B cell (primary cell): ENCODE measurements at regions not wholly inside any gene's neighbourhood (a gene's known extent, or its start where the extent isn't known, plus 50 kb on each side); places are given as distances from the start of the nearest gene placed in this dataset.

Source experiments
- ATAC-seq: fragments of 200-7000 bp; cut with Tn5 transposase; one replicate; pipeline ENCODE4 v1.10.0; 2021; ENCODE audit warnings: low read depth, mild to moderate bottlenecking, moderate number of reproducible peaks, moderate library complexity
- CTCF ChIA-PET: fragments of 350-600 bp; sonication (Branson Sonifier 250); formaldehyde crosslinking; loops from one replicate; lab custom pipeline; 2021; ENCODE audit warnings: antibody characterized with exemption, inconsistent platforms; lab: Charles Lee
- POLR2A ChIA-PET: fragments of 350-600 bp; sonication (Branson Sonifier 250); formaldehyde crosslinking; loops from one replicate; lab custom pipeline; 2021; ENCODE audit warnings: antibody characterized with exemption; lab: Charles Lee
- DNase-seq: peaks from one replicate; pipeline ENCODE4 v3.0.0; 2013
- H2AFZ ChIP-seq: 2 replicates; pipeline ENCODE4 v1.6.1; 2012; ENCODE audit warnings: mild to moderate bottlenecking, low read depth, low read length; ENCODE audit not compliant: insufficient read depth, poor library complexity, severe bottlenecking
- H3K27ac ChIP-seq, 2 donors: 1 replicate in 1 of 2; 2 replicates in 1 of 2; pipeline ENCODE4 v1.5.1; 2012 to 2013; ENCODE audit warnings: low read length in 2 of 2, mild to moderate bottlenecking in 2 of 2, moderate library complexity in 1 of 2
- H3K27me3 ChIP-seq, 4 experiments: fragments of 200-600 bp in 1 of 4; sonication (generic) in 1 of 4; replicated peaks in 1 of 4; 1 replicate in 2 of 4; 2 replicates in 2 of 4; pipeline versions ENCODE4 v1.6.1 to v1.7.0; 2013 to 2016; ENCODE audit warnings: low read length in 3 of 4, mild to moderate bottlenecking in 2 of 4, mixed read lengths in 1 of 4, moderate library complexity in 1 of 4; ENCODE audit not compliant: insufficient read depth in 4 of 4, control insufficient read depth in 3 of 4; ENCODE audit errors: control extremely low read depth in 1 of 4
- H3K36me3 ChIP-seq, 2 experiments: replicated peaks in 1 of 2; 1 replicate in 1 of 2; 2 replicates in 1 of 2; pipeline versions ENCODE4 v1.6.1 to v1.7.1; 2013; ENCODE audit warnings: low read length in 1 of 2; ENCODE audit not compliant: insufficient read depth in 2 of 2, control insufficient read depth in 1 of 2; ENCODE audit errors: control extremely low read depth in 1 of 2, extremely low read depth in 1 of 2
- H3K4me1 ChIP-seq, 2 donors: fragments of 200-600 bp in 1 of 2; sonication (generic) in 1 of 2; 1 replicate in 1 of 2; 2 replicates in 1 of 2; pipeline versions ENCODE4 v1.5.1 to v1.6.1; 2013 to 2017; ENCODE audit warnings: low read length in 2 of 2; ENCODE audit not compliant: control insufficient read depth in 2 of 2, insufficient read depth in 2 of 2
- H3K4me2 ChIP-seq: replicated peaks from 2 replicates; pipeline ENCODE3; 2012; ENCODE audit warnings: mild to moderate bottlenecking, low read depth, low read length; ENCODE audit not compliant: poor library complexity, severe bottlenecking
- H3K4me3 ChIP-seq, 5 experiments: fragments of 200-600 bp in 1 of 5; sonication (generic) in 1 of 5; 1 replicate in 3 of 5; 2 replicates in 2 of 5; pipeline versions ENCODE4 v1.5.1 to v1.7.0; 2011 to 2016; ENCODE audit warnings: low read length in 4 of 5, mild to moderate bottlenecking in 4 of 5, low read depth in 2 of 5, control low read depth in 1 of 5, moderate library complexity in 1 of 5; ENCODE audit not compliant: insufficient read depth in 1 of 5; ENCODE audit errors: control extremely low read depth in 1 of 5, extremely low read depth in 1 of 5
- H3K79me2 ChIP-seq: fragments of 200-600 bp; sonication (generic); one replicate; pipeline ENCODE4 v1.6.0; 2016; ENCODE audit warnings: low read length; ENCODE audit not compliant: control insufficient read depth, insufficient read depth
- H3K9ac ChIP-seq: fragments of 200-600 bp; sonication (generic); 2 replicates; pipeline ENCODE4 v1.6.1; 2017; ENCODE audit warnings: mild to moderate bottlenecking, low read length, moderate library complexity
- H3K9me3 ChIP-seq, 3 donors: one replicate each; pipeline versions ENCODE4 v1.6.1 to v1.7.1; 2013; ENCODE audit warnings: low read length in 2 of 3; ENCODE audit not compliant: control insufficient read depth in 2 of 3, insufficient read depth in 1 of 3; ENCODE audit errors: control extremely low read depth in 1 of 3
- H4K20me1 ChIP-seq: 2 replicates; pipeline ENCODE4 v1.6.0; 2012; ENCODE audit warnings: mild to moderate bottlenecking, low read length; ENCODE audit not compliant: insufficient read depth, control insufficient read depth, poor library complexity, severe bottlenecking
- H3K27ac Mint-ChIP-seq: one replicate; pipeline ENCODE4 v1.8.0; 2021; ENCODE audit warnings: mixed read lengths
- H3K27me3 Mint-ChIP-seq: one replicate; pipeline ENCODE4 v1.8.0; 2021; ENCODE audit warnings: mixed read lengths
- H3K4me1 Mint-ChIP-seq: one replicate; pipeline ENCODE4 v1.8.0; 2021; ENCODE audit warnings: mixed read lengths
- H3K4me3 Mint-ChIP-seq: one replicate; pipeline ENCODE4 v1.8.0; 2021; ENCODE audit warnings: mixed read lengths
- H3K9me3 Mint-ChIP-seq: one replicate; pipeline ENCODE4 v1.8.0; 2022; ENCODE audit warnings: mixed read lengths; ENCODE audit not compliant: insufficient read depth
- CTCF ChIP-seq: fragments of 200-600 bp; IDR thresholded peaks from one replicate; pipeline ENCODE4 v1.8.0; 2022; ENCODE audit warnings: antibody characterized with exemption, mild to moderate bottlenecking
- EZH2 ChIP-seq: IDR thresholded peaks from 2 replicates; pipeline ENCODE4 v1.6.1; 2012; ENCODE audit warnings: borderline replicate concordance, low read depth, mild to moderate bottlenecking, moderate library complexity, low read length; ENCODE audit not compliant: insufficient read depth, poor library complexity, severe bottlenecking
- WGBS: methylation state at CpG from one replicate; pipeline ENCODE4 v1.1.5; 2013; ENCODE audit warnings: missing lambda C conversion rate; ENCODE audit not compliant: insufficient coverage; 5-methylcytosine and 5-hydroxymethylcytosine counted together
- intact Hi-C: fragments of 100-400 bp; cut with micrococcal nuclease; formaldehyde crosslinking; loops from one replicate; pipeline ENCODE4 v1.10.0; 2022

GRCh38 chr10:131570716-131571307, 259.3 kb upstream of the TCERG1L start:
- Mint-ChIP-seq H3K27me3 (no peaks in the 10 kb centered on the region), H3K27ac (no peak overlapping the region), H3K4me1 (no peaks in the 10 kb centered on the region), H3K4me3 (no peak overlapping the region), H3K9me3 (no peaks in the 10 kb centered on the region)
- intact Hi-C loops: no loop called here
- Histone ChIP-seq H3K27me3 (no peaks in the 10 kb centered on the region), H3K79me2 (no peaks in the 10 kb centered on the region), H3K4me1 (no peaks in the 10 kb centered on the region), H3K4me3 (no peak overlapping the region), H3K27ac (no peak overlapping the region), H2AFZ (no peak overlapping the region), H3K9me3 (peaks cover 0 to 32% (median 1%) of the 10 kb centered on the region in 3 donors), H3K36me3 (no peaks in the 10 kb centered on the region), H3K9ac (no peak overlapping the region), H3K4me2 (no peak overlapping the region), H4K20me1 (no peaks in the 10 kb centered on the region)
- TF ChIP-seq CTCF (no peak), EZH2 (no peak)
- ChIA-PET POLR2A (no interaction called here), CTCF (no interaction called here)
- no peak for DNase-seq
- ATAC-seq: no peak
- 83% methylated on average over 13 of the region's 13 CpGs for WGBS

DNA sequence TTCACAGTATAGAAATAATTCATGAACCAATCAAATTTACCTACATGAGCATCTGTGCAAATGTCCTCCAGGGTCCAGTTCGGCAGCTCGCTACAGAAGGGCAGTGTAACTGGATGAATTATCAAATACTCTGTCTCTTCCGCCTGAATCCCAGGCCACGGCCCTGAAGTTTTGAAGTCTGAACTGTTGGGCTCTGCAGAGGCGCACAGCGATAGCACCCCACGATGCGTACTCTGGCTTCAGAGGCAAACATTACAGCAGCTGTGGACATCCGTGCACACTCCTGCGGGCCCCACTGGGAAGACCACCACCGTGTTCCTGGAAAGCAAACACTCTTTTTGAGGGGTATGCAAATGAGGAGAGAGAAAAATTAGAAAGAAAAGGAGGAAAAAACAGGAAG, 259.8 kb upstream of the TCERG1L start:
- Histone ChIP-seq H3K9me3 (peaks cover 0 to 29% (median 1%) of the 10 kb centered on the region in 3 donors), H2AFZ (no peak overlapping the region), H3K27me3 (no peaks in the 10 kb centered on the region), H3K27ac (no peak overlapping the region), H3K4me1 (no peaks in the 10 kb centered on the region), H3K4me3 (no peak overlapping the region), H3K79me2 (no peaks in the 10 kb centered on the region), H3K36me3 (no peaks in the 10 kb centered on the region), H3K4me2 (no peak overlapping the region), H3K9ac (no peak overlapping the region), H4K20me1 (no peaks in the 10 kb centered on the region)
- CTCF ChIA-PET: no interaction called here
- WGBS: 90% methylated on average over 11 of the region's 11 CpGs
- POLR2A ChIA-PET: no interaction called here
- no peak for TF ChIP-seq EZH2
- no peak for TF ChIP-seq CTCF
- ATAC-seq (no peak), DNase-seq (no peak)
- Mint-ChIP-seq H3K9me3 (no peaks in the 10 kb centered on the region), H3K27ac (no peak overlapping the region), H3K27me3 (no peaks in the 10 kb centered on the region), H3K4me1 (no peaks in the 10 kb centered on the region), H3K4me3 (no peak overlapping the region)
- intact Hi-C loops: no loop called here
